GM21390 (cell line): ENCODE measurements at regions not wholly inside any gene's neighbourhood (a gene's known extent, or its start where the extent isn't known, plus 50 kb on each side); places are given as distances from the start of the nearest gene placed in this dataset.

Source experiments
- ATAC-seq: cut with Tn5 transposase; IDR thresholded peaks from one replicate; pipeline ENCODE4 v1.9.1; 2021; ENCODE audit not compliant: unreplicated experiment

GRCh38 chr6:164130585-164130984, 716.1 kb downstream of the QKI start:
- ATAC-seq: no peak

- no peak for ATAC-seq
Observed at GRCh38 chr6:164130151-164130550, 715.6 kb downstream of the QKI start.

GRCh38 chr6:164129218-164129617, 714.7 kb downstream of the QKI start:
- no peak for ATAC-seq

- ATAC-seq: no peak
Observed at GRCh38 chr6:164128101-164128500, 713.6 kb downstream of the QKI start.

- no peak for ATAC-seq
Observed at GRCh38 chr6:164124986-164125385, 710.5 kb downstream of the QKI start.

GRCh38 chr6:164124473-164124872, 710.0 kb downstream of the QKI start:
- ATAC-seq: no peak

GRCh38 chr6:164122109-164122508, 707.6 kb downstream of the QKI start:
- ATAC-seq: no peak

- no peak for ATAC-seq
Observed at GRCh38 chr6:164121527-164121926, 707.0 kb downstream of the QKI start.

- ATAC-seq: no peak
Observed at GRCh38 chr6:164114651-164115050, 700.1 kb downstream of the QKI start.

- no peak for ATAC-seq
Observed at GRCh38 chr6:164114051-164114450, 699.5 kb downstream of the QKI start.

GRCh38 chr6:164113637-164114036, 699.1 kb downstream of the QKI start:
- ATAC-seq: no peak

- no peak for ATAC-seq
Observed at GRCh38 chr6:164109770-164110140, 695.2 kb downstream of the QKI start.

- ATAC-seq: no peak
Observed at GRCh38 chr6:164108869-164109769, 694.6 kb downstream of the QKI start.

- ATAC-seq: no peak
Observed at GRCh38 chr6:164108092-164108491, 693.6 kb downstream of the QKI start.

GRCh38 chr6:164107297-164107995, 692.9 kb downstream of the QKI start:
- no peak for ATAC-seq

- ATAC-seq: no peak
Observed at GRCh38 chr6:164106345-164106769, 691.8 kb downstream of the QKI start.

- ATAC-seq: no peak
Observed at GRCh38 chr6:164105705-164106104, 691.2 kb downstream of the QKI start.

GRCh38 chr6:164104432-164104831, 689.9 kb downstream of the QKI start:
- no peak for ATAC-seq

GRCh38 chr6:164102693-164103092, 688.2 kb downstream of the QKI start:
- ATAC-seq: no peak

GRCh38 chr6:164101859-164102258, 687.3 kb downstream of the QKI start:
- ATAC-seq: no peak

- no peak for ATAC-seq
Observed at GRCh38 chr6:164099269-164099865, 684.8 kb downstream of the QKI start.

GRCh38 chr6:164098857-164099267, 684.3 kb downstream of the QKI start:
- ATAC-seq: no peak
